NCI-H1930 (cell line): ENCODE measurements at regions not wholly inside any gene's neighbourhood (a gene's known extent, or its start where the extent isn't known, plus 50 kb on each side); places are given as distances from the start of the nearest gene placed in this dataset.
"Not testable (repeated sequence)": the region's sequence is repeated elsewhere in the genome, so short reads cannot be mapped to it uniquely, and the experiment has no call there.

Experiments used
- DNase-seq, 2 experiments: peaks; one replicate each; lab custom pipeline; 2025; lab: John Stamatoyannopoulos, UW

DNA sequence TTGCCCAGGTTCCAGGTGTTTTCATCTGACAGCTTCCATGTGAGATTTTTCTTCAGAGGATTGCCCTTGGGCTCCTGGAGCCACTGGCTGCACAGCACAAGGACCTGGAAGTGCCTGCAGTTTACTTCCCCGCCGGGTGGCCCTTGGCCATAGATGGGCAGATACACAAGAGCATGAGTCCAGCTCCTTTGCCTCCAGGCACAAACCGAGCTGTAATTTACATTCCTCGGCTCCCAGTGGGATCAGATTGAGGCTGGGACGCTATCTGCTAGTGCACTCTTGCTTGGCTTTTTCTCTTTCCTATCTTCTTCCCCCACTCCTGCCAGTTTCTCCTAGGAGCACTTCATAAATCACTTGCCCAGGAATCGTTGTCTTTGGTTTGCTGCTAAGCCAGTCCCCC is 85.4 kb upstream of the RALY start:
- no peak for DNase-seq

DNA sequence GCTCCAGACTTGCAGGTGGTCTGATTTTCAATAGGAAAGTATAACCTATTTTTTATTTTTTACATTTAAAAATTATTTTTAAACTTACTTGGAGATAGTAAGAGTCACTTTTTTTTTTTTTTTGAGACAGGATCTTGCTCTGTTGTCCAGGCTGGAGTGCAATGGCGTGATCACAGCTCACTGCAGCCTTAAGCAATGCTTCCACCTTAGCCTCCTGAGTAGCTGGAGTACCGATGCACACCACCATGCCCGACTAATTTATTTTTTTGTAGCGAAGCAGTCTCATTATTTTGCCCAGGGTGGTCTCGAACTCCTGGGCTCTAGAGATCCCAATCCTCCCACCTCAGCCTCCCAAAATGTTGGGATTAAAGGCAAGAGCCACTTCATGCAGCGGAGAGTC is 84.8 kb upstream of the RALY start:
- DNase-seq, result no peak

DNA sequence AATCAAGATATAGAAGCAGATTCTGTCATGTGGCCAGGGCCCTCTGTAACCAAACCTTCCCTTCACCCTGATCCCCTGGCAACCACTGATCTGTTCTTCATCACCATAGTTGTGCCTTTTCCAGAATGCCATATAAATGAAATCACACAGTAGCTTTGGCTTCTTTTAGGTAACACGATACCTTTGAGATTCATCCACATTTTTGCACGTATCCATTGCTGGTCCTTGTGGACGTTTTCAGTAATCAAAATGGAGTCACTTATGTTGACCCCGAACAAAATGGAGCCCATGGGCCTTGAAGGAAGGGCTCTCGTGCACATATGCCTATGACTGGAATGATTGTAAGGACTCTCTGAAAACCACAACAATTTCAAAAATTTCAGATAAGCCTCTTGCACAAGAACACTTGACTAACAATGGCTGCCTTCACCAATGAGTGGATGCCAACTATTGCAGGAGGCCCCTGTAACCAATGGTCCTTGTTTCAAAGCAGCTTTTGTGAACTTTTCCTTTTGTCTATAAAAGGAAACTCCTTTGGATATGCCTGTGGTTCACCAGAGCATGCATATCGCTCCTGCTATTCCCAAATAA is 84.3 kb upstream of the RALY start:
- DNase-seq, result no peak

DNA sequence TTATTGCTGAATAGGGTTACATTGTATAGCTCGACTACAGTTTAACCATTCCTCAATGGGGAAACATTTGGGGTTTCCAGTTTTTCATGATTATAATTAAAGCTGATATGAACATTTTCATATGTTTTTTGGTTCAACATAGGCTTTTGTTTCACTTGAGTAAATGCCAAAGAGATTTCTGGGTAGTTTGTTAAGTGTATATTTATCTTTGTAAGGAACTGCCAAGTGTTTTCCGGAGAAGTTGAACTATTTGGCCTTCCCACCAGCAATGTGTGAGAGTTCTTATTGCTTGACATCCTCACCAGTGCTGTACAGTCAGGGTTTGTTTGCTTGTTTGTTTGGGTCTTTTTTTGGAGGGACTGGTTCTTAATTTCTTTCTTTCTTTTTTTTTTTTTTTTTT is 83.7 kb upstream of the RALY start:
- no peak for DNase-seq

DNA sequence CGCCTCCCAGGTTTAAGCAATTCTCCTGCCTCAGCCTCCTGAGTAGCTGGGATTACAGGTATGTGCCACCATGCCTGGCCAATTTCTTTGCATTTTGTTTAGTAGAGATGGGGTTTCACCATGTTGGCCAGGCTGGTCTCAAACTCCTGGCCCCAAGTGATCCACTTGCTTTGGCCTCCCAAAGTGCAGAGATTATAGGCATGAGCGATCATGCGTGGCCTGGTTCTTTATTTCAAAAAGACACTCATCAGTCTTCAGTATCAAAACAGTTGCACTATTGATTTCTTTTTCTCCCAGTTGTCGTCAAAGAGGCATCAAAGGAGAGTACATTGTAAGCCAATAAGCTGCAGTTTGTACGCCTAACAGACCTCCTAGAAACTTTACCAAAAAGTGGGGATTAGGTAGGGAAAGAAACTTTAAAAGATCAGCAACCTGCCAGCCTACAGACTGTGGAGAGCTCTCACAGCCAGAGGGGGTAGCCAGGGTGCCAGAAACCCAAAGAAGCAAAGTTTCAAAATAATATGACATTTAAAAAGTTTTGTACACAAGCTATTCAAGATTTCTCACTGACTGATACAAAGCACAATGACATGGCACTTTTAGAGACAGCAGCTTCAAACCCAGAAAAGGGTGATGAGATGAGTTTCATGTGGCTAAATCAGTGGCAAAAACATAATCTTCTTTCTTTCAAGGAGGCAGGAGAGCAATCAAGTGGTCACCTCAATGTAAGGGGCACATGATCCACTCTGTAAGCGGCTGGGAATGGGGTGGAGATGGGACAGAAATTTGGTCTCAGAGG is 83.0 kb upstream of the RALY start:
- DNase-seq, result no peak

DNA sequence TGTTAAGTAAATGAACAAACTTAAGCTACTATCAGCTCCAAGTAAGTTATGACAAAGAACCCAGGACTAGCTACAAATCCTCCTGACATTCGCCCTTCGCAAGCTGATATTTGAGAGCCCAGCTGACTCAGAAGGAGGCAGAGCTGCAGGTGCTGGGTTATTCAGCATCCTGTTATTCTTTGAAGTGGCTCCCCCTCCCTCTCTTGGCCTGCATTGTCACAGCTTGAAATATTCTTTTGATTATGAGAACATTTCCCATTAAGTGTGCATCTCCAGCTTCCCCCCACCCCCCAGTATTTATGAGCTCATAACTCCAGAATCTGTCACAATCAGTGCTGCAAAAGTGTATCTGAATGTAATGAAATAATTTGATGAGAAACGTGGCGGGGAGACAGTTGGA is 78.8 kb upstream of the RALY start:
- DNase-seq, result no peak

DNA sequence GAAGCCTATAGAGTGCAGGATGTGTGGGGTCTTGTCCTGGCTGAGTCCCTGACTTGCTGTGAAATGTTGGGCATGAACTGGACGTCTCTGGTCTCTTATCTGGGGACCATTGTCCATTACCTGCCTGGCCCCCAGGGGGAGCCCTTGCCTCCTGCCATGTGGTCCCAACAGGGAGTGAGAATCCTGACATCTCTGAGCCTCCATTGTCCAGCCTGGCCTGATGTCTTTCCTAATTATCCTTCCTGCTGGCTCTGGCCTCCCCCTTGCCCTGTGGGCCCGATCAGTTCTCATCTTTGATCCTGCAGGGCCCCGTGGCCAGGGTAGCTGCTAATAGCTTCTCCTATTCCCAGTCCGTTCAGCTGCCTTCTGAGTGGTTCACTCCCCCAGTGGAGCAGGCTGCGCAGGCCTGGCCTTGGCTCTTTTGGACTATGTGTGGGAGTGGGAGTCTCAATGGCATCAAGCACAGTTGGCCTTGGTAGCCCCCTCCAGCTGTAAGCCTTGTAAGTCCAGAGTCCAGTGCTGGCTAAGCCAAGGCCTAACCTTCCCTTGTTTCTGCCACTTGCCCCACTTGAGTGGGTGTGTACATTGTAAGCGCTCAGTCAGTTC is 77.9 kb upstream of the RALY start:
- no peak for DNase-seq

DNA sequence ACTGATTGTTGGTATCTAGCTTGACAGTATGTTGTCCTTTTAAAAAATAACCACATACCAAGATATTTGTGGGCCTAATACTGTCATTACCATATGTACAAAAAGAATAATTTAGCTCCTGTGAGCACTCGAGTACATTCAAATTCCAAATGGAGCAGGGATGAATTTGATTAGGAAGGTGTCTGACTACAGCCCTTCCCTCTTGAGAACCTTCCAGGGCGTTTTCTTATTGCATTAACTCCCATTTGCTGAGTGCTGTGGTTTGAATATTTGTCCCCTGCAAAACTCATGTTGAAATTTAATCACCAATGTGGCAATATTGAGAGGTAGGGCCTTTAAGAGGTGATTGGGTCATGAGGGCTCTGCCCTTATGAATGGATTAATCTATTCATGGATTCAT is 76.9 kb upstream of the RALY start:
- no peak for DNase-seq

DNA sequence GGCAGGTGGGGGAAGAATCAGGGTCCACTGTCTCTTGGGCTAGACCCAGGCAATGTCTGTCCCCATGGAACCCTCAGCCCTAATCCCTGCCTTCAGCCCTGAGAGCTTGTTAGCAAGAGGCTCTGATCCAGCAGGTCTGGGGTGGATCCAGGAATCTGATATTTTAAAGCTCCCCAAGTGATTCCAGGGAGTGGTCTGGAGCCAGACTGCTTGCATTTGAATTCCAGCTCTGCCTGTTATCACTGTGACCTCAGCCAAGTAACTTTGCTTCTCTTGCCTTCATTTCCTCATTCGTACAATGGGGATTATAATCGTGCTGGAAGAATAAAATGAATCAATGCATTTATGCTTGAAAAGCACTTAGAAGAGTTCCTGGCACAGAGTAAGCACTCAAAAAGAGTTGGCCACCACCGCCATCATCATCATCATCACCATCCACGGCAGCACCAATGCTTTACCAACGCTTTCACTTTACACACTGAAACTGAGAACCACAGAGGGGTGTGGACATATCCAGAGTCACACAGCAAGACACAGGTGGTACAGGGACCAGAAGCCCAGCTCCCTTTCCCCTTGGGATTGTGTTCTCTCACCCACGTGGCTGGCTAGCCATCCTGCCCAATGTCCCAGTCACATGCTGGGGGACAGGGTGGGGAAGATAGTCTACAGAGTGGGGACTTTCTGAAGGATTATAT is 75.7 kb upstream of the RALY start:
- no peak for DNase-seq

DNA sequence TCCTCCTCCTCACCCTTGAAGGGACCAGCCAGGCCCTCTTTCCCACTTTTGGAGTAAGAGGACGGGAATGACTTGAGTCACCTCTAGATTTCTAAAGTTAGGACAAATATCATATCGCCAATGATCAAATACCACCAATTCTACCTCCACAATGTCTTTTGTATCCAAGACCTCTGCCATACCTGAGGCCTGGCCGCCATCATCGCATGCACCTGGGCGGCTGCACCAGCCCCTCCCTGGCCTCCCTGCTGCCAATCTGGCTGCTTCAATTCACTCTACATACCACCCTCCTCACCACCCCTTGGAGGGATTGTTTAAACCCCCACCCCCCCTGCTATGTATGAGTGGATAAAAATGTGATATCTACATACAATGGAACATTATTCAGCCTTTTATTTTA is 75.0 kb upstream of the RALY start:
- no peak for DNase-seq

DNA sequence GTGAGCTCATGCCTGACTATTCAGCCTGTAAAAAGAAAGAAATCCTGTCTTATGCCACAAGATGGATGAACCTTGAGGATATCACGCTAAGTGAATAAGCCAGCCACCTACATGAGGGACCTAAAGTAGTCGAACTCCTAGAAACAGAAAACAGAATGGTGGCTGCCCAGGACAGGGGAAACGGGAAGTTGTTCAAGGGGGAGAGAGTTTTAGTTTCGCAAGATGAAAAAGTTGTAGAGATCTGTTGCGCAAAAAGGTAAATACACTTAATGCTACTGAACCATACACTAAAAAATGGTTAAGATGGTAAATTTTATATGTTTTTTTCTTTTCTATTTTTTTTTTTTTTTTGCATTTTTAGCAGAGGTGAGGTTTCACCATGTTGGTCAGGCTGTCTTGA is 74.1 kb upstream of the RALY start:
- no peak for DNase-seq

DNA sequence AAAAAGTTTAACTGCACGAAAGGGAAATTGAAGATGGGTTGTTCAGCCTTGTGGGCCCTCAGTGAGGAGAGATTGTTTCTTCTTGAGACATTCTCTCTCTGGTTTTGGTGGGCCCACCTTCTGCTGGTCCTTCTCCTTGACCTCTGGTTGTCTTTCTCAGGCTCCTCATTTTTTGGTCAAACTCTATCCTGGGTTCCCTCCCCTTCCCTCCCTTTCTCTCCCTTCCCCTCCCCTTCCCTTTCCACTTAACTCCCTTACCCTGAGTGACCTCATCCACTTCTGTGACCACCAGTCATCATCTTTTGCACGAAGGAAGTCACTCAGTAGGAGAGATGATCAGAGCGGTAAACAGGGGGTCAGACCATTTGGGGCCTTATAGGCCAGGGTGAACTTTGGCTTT is 71.5 kb upstream of the RALY start:
- DNase-seq, result no peak

DNA sequence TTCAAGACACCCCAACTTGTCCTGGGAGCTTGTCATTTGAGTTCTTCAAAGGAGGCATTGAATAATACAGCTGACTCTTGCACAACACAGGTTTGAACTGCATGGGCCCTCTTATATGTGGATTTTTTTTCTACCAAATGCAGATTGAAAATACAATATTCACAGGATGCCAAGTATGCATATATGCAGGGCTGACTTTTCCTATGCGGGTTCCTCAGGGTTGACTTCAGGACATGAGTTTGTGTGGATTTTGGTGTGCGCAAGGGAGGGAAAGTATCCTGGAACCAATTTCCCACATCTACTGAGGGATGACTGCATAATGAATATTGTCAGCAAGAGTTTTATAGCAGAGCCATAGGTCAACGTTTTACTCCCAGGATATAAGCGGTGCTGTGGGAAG is 70.0 kb upstream of the RALY start:
- DNase-seq, result no peak

DNA sequence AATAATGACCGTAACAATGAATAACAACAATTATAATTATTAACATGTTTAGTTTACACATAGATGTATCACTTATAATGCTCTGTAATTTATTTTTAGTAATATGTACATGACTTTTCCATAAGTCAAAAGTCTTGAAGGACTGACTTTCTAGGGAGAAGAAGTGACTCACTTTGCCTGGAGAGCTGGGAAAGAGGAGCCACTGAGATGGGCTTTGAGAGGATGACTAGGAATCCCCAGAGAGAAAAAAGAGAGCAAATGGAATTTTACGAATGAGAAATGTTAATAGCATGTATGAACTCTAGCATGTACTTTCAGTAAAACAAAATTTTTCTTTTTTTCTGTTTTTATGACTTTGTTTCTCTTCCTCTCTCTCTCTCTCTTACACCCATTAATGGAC is 67.8 kb upstream of the RALY start:
- DNase-seq, result no peak

DNA sequence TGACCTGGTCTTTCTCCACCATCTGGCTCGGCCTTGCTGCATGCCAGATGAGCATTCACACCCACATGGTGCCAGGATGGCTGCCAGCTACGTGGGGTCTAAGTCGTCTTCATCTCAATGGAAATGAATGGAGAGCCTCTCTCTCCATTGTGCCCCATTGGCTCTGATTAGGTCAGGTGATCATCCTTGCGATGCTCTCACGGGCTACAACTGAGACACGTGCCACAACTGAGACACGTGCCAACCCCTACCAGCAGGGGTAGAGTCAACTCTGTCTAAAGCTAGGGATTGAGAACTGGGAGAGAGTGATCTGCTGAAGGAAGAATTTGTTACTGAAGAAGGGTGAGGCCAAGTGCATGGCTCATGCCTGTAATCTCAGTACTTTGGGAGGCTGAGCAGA is 67.3 kb upstream of the RALY start:
- DNase-seq, result no peak

DNA sequence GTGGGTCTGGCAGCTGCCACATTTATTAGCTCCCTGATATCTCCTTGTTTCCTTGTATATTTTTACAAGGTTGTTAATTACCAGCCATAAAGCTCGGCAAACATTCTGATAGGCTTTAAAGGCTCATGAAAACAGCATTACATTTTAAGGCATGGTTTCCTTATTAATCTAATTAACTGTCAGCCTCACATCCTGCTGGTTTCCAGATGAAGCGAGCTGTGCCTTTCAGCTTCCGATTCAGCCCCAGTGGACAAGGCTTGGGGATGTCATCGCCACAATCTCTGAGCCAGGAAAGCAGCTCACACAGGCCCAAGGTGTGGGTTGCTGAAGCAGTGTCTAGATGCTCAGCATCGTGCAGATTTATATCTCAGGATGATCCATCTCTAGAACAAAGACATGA is 66.0 kb upstream of the RALY start:
- no peak for DNase-seq

DNA sequence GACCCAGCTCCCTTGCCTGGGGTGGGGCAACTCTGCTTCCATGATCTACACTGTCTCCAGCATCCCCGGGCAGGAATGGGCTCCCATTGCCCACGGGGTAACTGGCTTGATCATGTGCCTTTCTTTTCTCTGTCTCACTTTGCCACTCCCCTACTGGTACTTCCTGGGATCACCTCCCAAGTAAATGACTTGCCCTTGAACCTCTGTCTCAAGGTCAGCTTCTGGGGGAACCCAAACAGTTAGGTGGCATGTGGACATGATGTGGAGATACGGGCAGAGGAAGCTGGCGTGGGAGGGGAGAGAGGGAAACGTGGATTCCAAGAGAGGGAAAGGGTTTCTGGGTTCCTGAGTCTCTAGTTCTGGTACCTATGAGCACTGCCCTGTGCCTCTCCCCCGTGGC is 63.8 kb upstream of the RALY start:
- DNase-seq, result no peak

DNA sequence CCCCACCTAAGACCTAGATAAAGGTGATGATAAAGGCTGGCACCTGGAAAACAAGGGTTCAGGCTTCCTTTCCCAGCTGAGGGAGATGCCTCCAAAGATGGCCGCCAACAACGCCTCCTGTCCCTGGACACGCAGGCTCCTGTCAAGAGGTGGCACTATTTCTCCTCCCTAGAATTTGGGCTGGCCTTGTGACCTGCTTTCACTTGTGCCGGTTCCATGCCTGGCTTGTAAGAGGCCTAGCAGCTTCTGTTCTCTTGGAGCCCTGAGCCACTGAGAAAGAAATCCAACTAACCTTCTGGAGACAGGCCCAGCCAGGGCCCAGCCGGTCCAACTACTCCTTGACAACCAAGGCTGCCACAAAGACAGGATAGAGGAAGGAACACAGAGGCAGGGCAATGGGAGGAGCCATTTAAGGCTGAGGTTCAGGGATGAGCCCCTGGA is 60.2 kb upstream of the RALY start:
- DNase-seq, result peak; percentile 51 to 63

DNA sequence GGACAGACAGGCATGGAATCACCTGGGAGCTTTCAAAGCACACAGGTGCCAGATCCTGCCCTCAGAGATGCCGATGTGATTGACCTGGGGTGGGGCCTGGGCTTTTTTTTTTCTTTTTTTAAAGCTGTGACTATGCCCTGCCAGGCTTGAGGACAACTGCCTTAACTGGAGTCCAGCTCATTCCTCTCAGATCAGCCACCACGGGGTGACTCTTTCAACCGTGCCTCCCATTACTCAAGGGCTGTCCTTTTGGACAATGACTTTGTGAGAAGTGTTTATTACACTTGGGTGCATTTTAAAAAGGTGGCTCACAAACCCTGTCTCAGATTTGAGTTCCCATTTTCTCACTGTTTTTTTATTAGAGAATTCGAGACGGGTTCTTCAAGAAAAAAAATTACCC is 57.1 kb upstream of the RALY start:
- DNase-seq, result no peak

DNA sequence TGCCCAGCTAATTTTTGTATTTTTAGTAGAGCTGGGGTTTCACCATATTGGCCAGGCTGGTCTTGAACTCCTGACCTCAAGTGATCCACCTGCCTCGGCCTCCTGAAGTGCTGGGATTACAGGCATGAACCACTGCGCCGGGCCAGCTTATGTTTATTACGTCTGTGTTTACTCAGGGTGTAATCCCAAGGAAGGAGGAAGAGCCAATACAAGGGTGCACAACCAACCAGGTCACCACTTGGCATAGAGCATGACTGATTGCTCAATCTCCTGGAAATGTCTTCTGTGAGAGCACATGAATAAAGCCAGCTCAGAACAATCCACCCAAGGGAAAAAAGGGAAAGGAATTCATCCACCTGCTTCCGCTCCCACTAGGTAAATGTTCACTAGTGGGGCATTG is 54.7 kb upstream of the RALY start:
- DNase-seq, result not testable (repeated sequence)

DNA sequence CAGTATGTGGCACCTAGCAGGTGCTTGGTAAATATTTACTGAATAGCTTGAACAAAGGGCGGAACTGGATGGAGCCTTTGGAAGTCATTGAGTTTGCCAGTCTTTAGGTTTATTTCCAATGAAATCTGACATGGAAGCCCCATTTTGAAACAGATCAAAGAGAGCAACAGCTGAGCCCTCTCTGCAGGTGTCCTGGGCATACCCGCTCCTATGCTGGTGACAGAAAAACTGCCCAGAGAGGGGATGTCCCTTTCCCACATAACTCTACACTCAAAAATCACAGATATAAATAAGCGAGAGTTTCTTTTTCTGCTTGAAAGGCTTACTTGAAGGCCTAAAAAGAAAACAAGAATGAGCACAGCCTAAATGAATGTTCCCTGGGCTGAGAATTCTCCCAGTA is 53.0 kb upstream of the RALY start:
- DNase-seq, result peak in 1 of 2 experiments; percentile 27
